Neural crest cell (in vitro differentiated cells): ENCODE measurements at regions not wholly inside any gene's neighbourhood (a gene's known extent, or its start where the extent isn't known, plus 50 kb on each side); places are given as distances from the start of the nearest gene placed in this dataset.

Source experiments
- DNase-seq: peaks from one replicate; pipeline ENCODE4 v3.0.0; 2021; ENCODE audit warnings: low read depth, mixed read lengths, low spot score
- H3K27ac Mint-ChIP-seq: one replicate; pipeline ENCODE4 v1.8.0; 2021; ENCODE audit warnings: mild to moderate bottlenecking, mixed read lengths; ENCODE audit not compliant: unreplicated experiment
- H3K27me3 Mint-ChIP-seq: 2 replicates; pipeline ENCODE4 v1.8.0; 2021; ENCODE audit warnings: low read depth, mild to moderate bottlenecking, mixed read lengths
- H3K36me3 Mint-ChIP-seq: 2 replicates; pipeline ENCODE4 v1.8.0; 2021; ENCODE audit warnings: low read depth, mild to moderate bottlenecking, mixed read lengths
- H3K4me1 Mint-ChIP-seq: 2 replicates; pipeline ENCODE4 v1.8.0; 2021; ENCODE audit warnings: mixed read lengths
- H3K4me3 Mint-ChIP-seq: one replicate; pipeline ENCODE4 v1.8.0; 2021; ENCODE audit warnings: mild to moderate bottlenecking, mixed read lengths
- H3K9me3 Mint-ChIP-seq: 2 replicates; pipeline ENCODE4 v1.8.0; 2021; ENCODE audit warnings: mixed read lengths
- TF ChIP-seq, protein P1 (sequence below): fragments of 200-600 bp; sonication (generic); conservative IDR thresholded peaks from 2 replicates; pipeline ENCODE4 v1.5.0; 2021; ENCODE audit warnings: antibody characterized with exemption, mild to moderate bottlenecking

DNA sequence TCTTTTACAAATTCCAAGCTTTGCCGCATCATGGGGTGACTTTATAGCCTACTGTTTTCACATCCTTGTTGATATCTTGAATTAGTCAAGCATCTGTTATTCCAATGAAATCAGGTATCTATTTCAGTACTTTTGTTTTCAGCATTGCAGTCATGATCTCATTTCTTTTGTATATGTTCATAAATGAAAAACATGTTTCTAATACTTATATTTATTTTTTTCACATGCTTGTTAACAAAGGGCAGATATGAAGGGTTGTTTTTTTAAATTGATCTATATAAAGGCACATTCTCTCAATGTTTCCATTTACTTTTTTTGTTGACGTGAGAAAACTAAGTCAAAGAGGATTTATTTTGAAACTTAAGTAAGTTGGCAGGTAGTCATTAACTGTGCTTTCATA lies 964.8 kb downstream of the JRKL start:
- Mint-ChIP-seq H3K36me3 (no peaks in the 10 kb centered on the region), H3K27ac (no peak overlapping the region), H3K9me3 (no peaks in the 10 kb centered on the region), H3K4me3 (no peak overlapping the region), H3K4me1 (no peaks in the 10 kb centered on the region), H3K27me3 (no peaks in the 10 kb centered on the region)
- TF ChIP-seq, protein P1, sequence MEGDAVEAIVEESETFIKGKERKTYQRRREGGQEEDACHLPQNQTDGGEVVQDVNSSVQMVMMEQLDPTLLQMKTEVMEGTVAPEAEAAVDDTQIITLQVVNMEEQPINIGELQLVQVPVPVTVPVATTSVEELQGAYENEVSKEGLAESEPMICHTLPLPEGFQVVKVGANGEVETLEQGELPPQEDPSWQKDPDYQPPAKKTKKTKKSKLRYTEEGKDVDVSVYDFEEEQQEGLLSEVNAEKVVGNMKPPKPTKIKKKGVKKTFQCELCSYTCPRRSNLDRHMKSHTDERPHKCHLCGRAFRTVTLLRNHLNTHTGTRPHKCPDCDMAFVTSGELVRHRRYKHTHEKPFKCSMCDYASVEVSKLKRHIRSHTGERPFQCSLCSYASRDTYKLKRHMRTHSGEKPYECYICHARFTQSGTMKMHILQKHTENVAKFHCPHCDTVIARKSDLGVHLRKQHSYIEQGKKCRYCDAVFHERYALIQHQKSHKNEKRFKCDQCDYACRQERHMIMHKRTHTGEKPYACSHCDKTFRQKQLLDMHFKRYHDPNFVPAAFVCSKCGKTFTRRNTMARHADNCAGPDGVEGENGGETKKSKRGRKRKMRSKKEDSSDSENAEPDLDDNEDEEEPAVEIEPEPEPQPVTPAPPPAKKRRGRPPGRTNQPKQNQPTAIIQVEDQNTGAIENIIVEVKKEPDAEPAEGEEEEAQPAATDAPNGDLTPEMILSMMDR: no peak
- DNase-seq: no peak

DNA sequence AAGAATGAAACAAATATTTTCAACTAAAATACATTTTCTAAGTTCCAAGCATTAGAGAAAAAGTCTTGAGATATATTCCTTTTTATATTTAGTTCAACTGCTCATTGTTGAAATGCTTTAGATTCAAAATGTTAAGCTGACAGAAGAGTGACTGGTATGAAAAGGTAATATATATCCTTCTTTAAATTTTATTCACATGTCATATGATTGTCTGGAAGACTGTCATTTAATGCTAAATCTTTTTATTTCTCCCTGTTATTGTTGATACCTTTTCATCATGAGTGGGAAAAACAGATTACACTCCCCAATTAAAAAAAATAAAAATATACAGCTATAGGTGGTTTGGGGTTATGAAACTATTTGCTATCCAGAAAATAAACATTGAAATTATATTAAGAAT lies 965.4 kb downstream of the JRKL start:
- Mint-ChIP-seq H3K36me3 (no peaks in the 10 kb centered on the region), H3K4me3 (no peak overlapping the region), H3K9me3 (no peaks in the 10 kb centered on the region), H3K27ac (no peak overlapping the region), H3K27me3 (no peaks in the 10 kb centered on the region), H3K4me1 (no peaks in the 10 kb centered on the region)
- DNase-seq: no peak
- TF ChIP-seq, protein P1: no peak

DNA sequence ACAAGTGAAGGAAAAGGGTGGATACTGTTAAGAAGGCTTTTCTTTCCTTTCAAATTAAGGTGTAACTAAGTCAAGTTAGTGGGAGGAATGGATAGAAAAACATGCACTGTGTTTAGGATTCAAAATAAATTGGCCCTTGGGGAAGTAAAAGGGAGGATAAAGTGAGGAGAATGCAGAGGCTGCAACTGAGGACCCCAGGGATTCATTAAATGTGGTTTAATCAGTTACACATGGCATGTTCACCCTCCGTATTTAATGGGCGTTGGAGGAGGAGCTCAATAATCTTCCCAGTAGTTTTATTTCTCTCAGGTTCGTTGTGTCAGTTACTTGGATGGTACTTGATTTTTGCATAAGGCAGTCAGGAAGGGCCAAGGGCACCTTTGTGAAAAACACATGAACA lies 966.3 kb downstream of the JRKL start:
- Mint-ChIP-seq H3K27me3 (no peaks in the 10 kb centered on the region), H3K9me3 (no peaks in the 10 kb centered on the region), H3K36me3 (no peaks in the 10 kb centered on the region), H3K4me3 (no peak overlapping the region), H3K27ac (no peak overlapping the region), H3K4me1 (no peaks in the 10 kb centered on the region)
- DNase-seq: no peak
- TF ChIP-seq, protein P1: no peak

DNA sequence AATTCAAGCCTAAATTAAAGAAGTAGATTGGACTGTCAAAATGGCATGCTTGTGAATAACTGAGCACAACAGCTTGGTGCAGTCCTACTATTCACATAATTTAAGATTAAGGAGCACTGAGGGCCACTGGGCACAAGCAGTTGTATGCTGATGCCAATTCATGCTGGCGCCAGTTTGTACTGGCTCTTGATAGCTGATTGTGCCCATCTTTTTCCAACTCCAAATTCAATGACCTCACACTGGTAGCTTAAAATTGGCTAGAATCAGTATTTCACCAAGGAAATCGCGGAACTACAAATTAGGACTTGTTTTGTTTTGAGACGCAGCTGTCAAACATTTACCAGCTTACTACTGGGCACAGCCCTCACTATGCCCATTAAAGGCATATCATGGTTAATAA lies 969.2 kb downstream of the JRKL start:
- Mint-ChIP-seq H3K4me1 (no peaks in the 10 kb centered on the region), H3K36me3 (no peaks in the 10 kb centered on the region), H3K4me3 (no peak overlapping the region), H3K27ac (no peak overlapping the region), H3K27me3 (no peaks in the 10 kb centered on the region), H3K9me3 (no peaks in the 10 kb centered on the region)
- DNase-seq: no peak
- TF ChIP-seq, protein P1: no peak

- no peak for DNase-seq
- Mint-ChIP-seq H3K36me3 (no peaks in the 10 kb centered on the region), H3K4me3 (no peak overlapping the region), H3K4me1 (no peaks in the 10 kb centered on the region), H3K9me3 (peaks cover 4% of the 10 kb centered on the region), H3K27ac (no peak overlapping the region), H3K27me3 (no peaks in the 10 kb centered on the region)
- TF ChIP-seq, protein P1: no peak
Measured at GRCh38 chr11:97361812-97362378, 972.1 kb downstream of the JRKL start.

DNA sequence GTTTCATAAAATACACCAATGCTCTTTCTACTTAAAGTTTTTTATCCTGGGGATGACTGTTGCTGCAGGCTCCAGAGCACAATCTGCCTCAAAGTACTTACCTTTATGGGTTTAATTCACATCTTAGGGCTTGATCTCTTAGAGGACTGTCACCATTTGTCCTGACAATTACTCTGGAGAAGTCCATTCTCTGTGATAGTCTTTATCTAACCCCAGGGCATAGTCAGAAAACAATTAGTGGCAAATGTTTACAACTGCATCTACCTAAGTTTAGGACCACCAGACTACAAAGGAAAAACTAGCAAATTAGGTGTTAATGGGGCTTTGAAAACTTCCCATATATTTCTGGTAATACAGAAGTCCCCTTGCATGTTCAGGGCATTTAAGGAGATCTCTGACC lies 973.5 kb downstream of the JRKL start:
- no peaks in the 10 kb centered on the region for H3K36me3 Mint-ChIP-seq
- H3K4me1 Mint-ChIP-seq: no peaks in the 10 kb centered on the region
- H3K9me3 Mint-ChIP-seq: peaks cover 6% of the 10 kb centered on the region
- H3K27ac Mint-ChIP-seq: no peak overlapping the region
- no peak for DNase-seq
- H3K4me3 Mint-ChIP-seq: no peak overlapping the region
- H3K27me3 Mint-ChIP-seq: no peaks in the 10 kb centered on the region
- TF ChIP-seq, protein P1: no peak
